Smooth muscle cell (in vitro differentiated cells): ENCODE measurements at regions not wholly inside any gene's neighbourhood (a gene's known extent, or its start where the extent isn't known, plus 50 kb on each side); places are given as distances from the start of the nearest gene placed in this dataset.

Source experiments
- DNase-seq: peaks from one replicate; lab custom pipeline; 2025; ENCODE audit not compliant: unreplicated experiment; lab: John Stamatoyannopoulos, UW
- H2AFZ ChIP-seq: fragments of 200-600 bp; sonication (generic); 2 replicates; pipeline ENCODE4 v1.6.0; 2016; ENCODE audit warnings: antibody characterized with exemption, low read depth, mild to moderate bottlenecking
- H3F3A ChIP-seq: fragments of 200-600 bp; sonication (generic); 2 replicates; pipeline ENCODE4 v1.6.0; 2017; ENCODE audit warnings: antibody characterized with exemption, low read depth
- H3K27ac ChIP-seq: fragments of 200-600 bp; sonication (generic); 2 replicates; pipeline ENCODE4 v1.5.1; 2016; ENCODE audit warnings: low read depth, mild to moderate bottlenecking
- H3K27me3 ChIP-seq: fragments of 200-600 bp; sonication (generic); 2 replicates; pipeline ENCODE4 v1.6.1; 2016; ENCODE audit warnings: low read depth, mild to moderate bottlenecking
- H3K36me3 ChIP-seq: fragments of 200-600 bp; sonication (generic); 2 replicates; pipeline ENCODE4 v1.5.1; 2016; ENCODE audit warnings: low read depth
- H3K4me1 ChIP-seq: fragments of 200-600 bp; sonication (generic); 2 replicates; pipeline ENCODE4 v1.5.1; 2016; ENCODE audit warnings: low read depth
- H3K4me2 ChIP-seq: fragments of 200-600 bp; sonication (generic); 2 replicates; pipeline ENCODE4 v1.6.0; 2016; ENCODE audit warnings: mild to moderate bottlenecking
- H3K4me3 ChIP-seq: fragments of 200-600 bp; sonication (generic); 2 replicates; pipeline ENCODE4 v1.5.1; 2016; ENCODE audit warnings: mild to moderate bottlenecking
- H3K79me2 ChIP-seq: fragments of 200-600 bp; sonication (generic); 2 replicates; pipeline ENCODE4 v1.6.0; 2016; ENCODE audit warnings: low read depth, mild to moderate bottlenecking
- H3K9ac ChIP-seq: fragments of 200-600 bp; sonication (generic); 2 replicates; pipeline ENCODE4 v1.6.0; 2016; ENCODE audit warnings: low read depth
- H3K9me3 ChIP-seq: fragments of 200-600 bp; sonication (generic); replicated peaks from 2 replicates; pipeline ENCODE4 v1.5.1; 2016; ENCODE audit warnings: low read depth
- H4K20me1 ChIP-seq: fragments of 200-600 bp; sonication (generic); 2 replicates; pipeline ENCODE4 v1.6.0; 2016; ENCODE audit warnings: low read depth
- CTCF ChIP-seq: fragments of 200-600 bp; sonication (generic); IDR thresholded peaks from 2 replicates; pipeline ENCODE4 v1.5.1; 2017; ENCODE audit warnings: borderline replicate concordance, mild to moderate bottlenecking, antibody characterized with exemption; ENCODE audit not compliant: insufficient read depth, poor library complexity, severe bottlenecking
- WGBS: methylation state at CpG from one replicate; pipeline ENCODE4 v1.1.7; 2016; ENCODE audit warnings: low lambda C conversion rate; 5-methylcytosine and 5-hydroxymethylcytosine counted together

DNA sequence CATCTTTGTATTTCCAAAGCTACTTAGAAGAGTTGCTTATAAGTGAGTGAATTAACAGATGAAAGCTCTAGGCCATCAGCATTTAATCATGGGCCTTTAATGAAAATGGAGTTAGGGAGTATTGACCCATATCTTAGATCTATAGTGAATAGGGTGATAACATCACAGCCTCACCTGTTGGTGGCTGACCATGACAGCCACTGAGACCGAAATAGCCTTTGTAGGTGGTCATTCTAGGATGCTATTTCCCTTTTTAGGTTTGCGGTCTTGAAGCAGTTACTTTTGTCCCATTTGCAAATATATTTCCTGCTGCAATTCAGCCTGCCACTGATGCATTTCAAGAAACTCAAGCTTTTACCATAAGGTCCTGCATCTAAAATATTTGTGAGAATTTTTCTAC, 410.1 kb upstream of the LYPLAL1 start:
- no peaks in the 10 kb centered on the region for H3K27me3 ChIP-seq
- H3K27ac ChIP-seq: no peak overlapping the region
- no peak overlapping the region for H3K9ac ChIP-seq
- no peaks in the 10 kb centered on the region for H3F3A ChIP-seq
- H3K4me2 ChIP-seq: no peak overlapping the region
- no peaks in the 10 kb centered on the region for H3K9me3 ChIP-seq
- H3K4me3 ChIP-seq: no peak overlapping the region
- no peak for TF ChIP-seq CTCF
- H4K20me1 ChIP-seq: no peaks in the 10 kb centered on the region
- no peak for DNase-seq
- no peaks in the 10 kb centered on the region for H3K36me3 ChIP-seq
- no peaks in the 10 kb centered on the region for H3K4me1 ChIP-seq
- 91% methylated on average over 2 of the region's 2 CpGs for WGBS
- no peaks in the 10 kb centered on the region for H3K79me2 ChIP-seq
- no peak overlapping the region for H2AFZ ChIP-seq

DNA sequence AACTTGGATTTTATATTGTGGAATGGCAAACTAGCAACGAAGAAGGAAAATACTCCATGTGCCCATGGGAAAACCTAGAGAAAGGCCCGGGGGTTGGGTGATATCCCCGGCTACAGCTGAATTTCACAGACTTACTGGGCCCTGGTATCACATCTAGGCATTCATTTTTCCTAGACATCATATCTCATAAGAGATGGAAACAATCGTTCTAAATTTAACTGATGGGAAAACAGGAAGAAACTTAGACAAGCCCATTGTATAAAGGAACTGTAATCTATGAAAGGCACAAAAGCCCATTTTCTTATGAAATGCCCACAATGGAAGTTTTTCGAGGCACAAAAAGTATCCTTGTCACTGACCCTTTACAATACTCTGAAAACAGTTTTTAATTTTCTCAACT, 407.9 kb upstream of the LYPLAL1 start:
- H3K27ac ChIP-seq: no peak overlapping the region
- peaks cover 4% of the 10 kb centered on the region for H3F3A ChIP-seq
- H3K27me3 ChIP-seq: no peaks in the 10 kb centered on the region
- DNase-seq: no peak
- no peaks in the 10 kb centered on the region for H3K79me2 ChIP-seq
- no peaks in the 10 kb centered on the region for H4K20me1 ChIP-seq
- no peak for TF ChIP-seq CTCF
- no peaks in the 10 kb centered on the region for H3K36me3 ChIP-seq
- no peaks in the 10 kb centered on the region for H3K9me3 ChIP-seq
- 94% methylated on average over 5 of the region's 5 CpGs for WGBS
- H3K4me1 ChIP-seq: no peaks in the 10 kb centered on the region
- no peak overlapping the region for H3K4me3 ChIP-seq
- no peak overlapping the region for H3K9ac ChIP-seq
- no peak overlapping the region for H2AFZ ChIP-seq
- H3K4me2 ChIP-seq: no peak overlapping the region

GRCh38 chr1:218771931-218772330, 401.7 kb upstream of the LYPLAL1 start:
- Histone ChIP-seq H3K9ac (no peak overlapping the region), H3K4me2 (no peak overlapping the region), H4K20me1 (no peaks in the 10 kb centered on the region), H3F3A (peaks cover 18% of the 10 kb centered on the region), H3K27ac (no peak overlapping the region), H3K27me3 (no peaks in the 10 kb centered on the region), H3K79me2 (no peaks in the 10 kb centered on the region), H3K4me1 (peaks cover 7% of the 10 kb centered on the region), H3K36me3 (no peaks in the 10 kb centered on the region), H3K4me3 (no peak overlapping the region), H2AFZ (no peak overlapping the region), H3K9me3 (no peaks in the 10 kb centered on the region)
- TF ChIP-seq CTCF: no peak
- 84% methylated on average over 3 of the region's 3 CpGs for WGBS
- DNase-seq: no peak

DNA sequence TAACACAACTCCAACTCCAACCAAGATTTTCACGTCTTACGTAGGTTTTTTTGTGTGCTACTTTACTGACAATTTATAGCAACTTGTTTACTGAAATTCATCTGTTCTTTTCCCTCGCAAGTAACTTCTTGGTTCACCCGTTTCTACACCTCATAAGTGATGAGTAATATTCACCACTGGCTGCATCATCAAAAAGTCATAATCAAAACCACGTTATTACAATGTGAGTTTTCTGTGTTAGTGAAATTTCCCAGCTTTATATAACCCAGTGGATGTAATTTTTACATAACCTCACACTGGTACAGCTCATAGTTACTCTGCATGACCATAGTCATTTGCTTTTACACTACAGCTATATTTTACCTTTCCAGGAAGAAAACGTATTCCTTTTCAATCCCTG, 401.1 kb upstream of the LYPLAL1 start:
- no peak overlapping the region for H3K27ac ChIP-seq
- no peaks in the 10 kb centered on the region for H4K20me1 ChIP-seq
- H3K4me2 ChIP-seq: no peak overlapping the region
- H3K36me3 ChIP-seq: no peaks in the 10 kb centered on the region
- no peaks in the 10 kb centered on the region for H3K27me3 ChIP-seq
- H3F3A ChIP-seq: peaks cover 18% of the 10 kb centered on the region
- DNase-seq: no peak
- H3K4me1 ChIP-seq: peaks cover 7% of the 10 kb centered on the region
- H3K79me2 ChIP-seq: no peaks in the 10 kb centered on the region
- no peak overlapping the region for H2AFZ ChIP-seq
- no peak overlapping the region for H3K9ac ChIP-seq
- WGBS: 52% methylated on average over 6 of the region's 6 CpGs
- H3K9me3 ChIP-seq: no peaks in the 10 kb centered on the region
- H3K4me3 ChIP-seq: no peak overlapping the region
- no peak for TF ChIP-seq CTCF
